ENCODE measurements at regions not wholly inside any gene's neighbourhood (a gene's known extent, or its start where the extent isn't known, plus 50 kb on each side); places are given as distances from the start of the nearest gene placed in this dataset.
A peak's percentile ranks its signal among the peaks of the same experiment; 100 is the strongest.

DNA sequence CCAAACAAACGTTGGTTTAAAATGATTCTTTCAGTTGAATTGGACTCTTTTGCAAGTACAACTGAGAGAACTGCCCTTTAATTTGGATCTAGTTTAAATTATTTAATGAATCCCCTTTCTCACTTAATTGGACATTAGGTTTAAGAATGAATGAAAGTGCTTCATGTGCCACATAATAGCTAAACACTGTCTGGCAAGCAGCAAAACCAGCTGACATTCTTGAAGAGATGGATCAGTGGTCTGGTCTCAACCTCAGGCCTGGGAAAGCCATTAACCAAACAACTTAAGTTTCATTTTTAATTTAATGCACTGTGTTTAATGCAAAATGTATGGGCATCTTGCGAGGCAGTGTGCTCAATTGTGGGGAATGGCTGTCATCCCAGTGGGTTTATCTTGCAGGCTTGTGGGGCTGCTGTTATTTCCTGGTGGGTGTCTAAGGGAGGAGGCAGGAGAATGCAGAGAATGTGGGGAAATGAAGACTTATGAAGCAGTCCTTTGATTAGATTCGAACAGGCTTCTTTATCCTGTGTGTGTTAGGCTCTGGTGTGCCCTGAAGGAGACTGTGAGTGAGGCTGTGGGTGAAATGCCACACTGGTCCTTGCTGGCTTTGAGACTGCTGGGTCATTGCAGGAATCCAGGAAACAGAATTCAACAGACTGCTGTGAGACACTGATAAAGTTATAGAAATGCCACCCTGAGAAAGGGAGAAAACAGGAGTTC lies 144.1 kb upstream of the PELI2 start (continued):
- TF ChIP-seq ZNF462 (CRISPR knock-in tag; IDR thresholded peaks at IDR 0.05): no peak
- TF ChIP-seq STAT1 (IDR thresholded peaks at IDR 0.05; ENCODE audit: unreplicated experiment): no peak

GRCh38 chr14:55975281-55975910 lies 142.8 kb upstream of the PELI2 start:
- Mint-ChIP-seq H3K36me3 (ENCODE audit: low read depth) (no peaks in the 10 kb centered on the region), H3K27ac (no peak overlapping the region), H3K9me3 (peaks cover 2% of the 10 kb centered on the region; the same call in 1 of the 3 replicates), H3K4me3 (no peak overlapping the region), H3K4me1 (peaks cover 4% of the 10 kb centered on the region), H3K27me3 (ENCODE audit: insufficient read depth, low read depth, poor library complexity) (peaks cover 4% of the 10 kb centered on the region)
- no peaks in the 10 kb centered on the region for H4K20me1 ChIP-seq (replicated peaks; ENCODE audit: insufficient read depth)
- DNase-seq (ENCODE audit: low spot score) (no peak), ATAC-seq (no peak)
- no peaks in the 10 kb centered on the region for H3F3A ChIP-seq (replicated peaks; ENCODE audit: low read depth)
- H2AFZ ChIP-seq: peak overlapping the region; percentile 43; the same call in 1 of the 2 replicates
- no peak overlapping the region for H3K4me3 ChIP-seq
- no peaks in the 10 kb centered on the region for H3K27me3 ChIP-seq (ENCODE audit: insufficient read depth)
- no peak overlapping the region for H3K4me2 ChIP-seq
- no peak overlapping the region for H3K27ac ChIP-seq (ENCODE audit: low read depth)
- H3K4me1 ChIP-seq (ENCODE audit: insufficient read depth): no peaks in the 10 kb centered on the region
- H3K36me3 ChIP-seq (ENCODE audit: insufficient read depth): no peaks in the 10 kb centered on the region
- TF ChIP-seq NANOG (IDR thresholded peaks at IDR 0.05; ENCODE audit: borderline replicate concordance): no peak
- peaks cover 18% of the 10 kb centered on the region for H3K9me2 ChIP-seq (ENCODE audit: insufficient read depth)
- H3K79me2 ChIP-seq (replicated peaks; ENCODE audit: insufficient read depth): no peaks in the 10 kb centered on the region

Measured in GM23338 (cell line).